OCI-LY3 (cell line): ENCODE measurements at regions not wholly inside any gene's neighbourhood (a gene's known extent, or its start where the extent isn't known, plus 50 kb on each side); places are given as distances from the start of the nearest gene placed in this dataset.

ENCODE experiments used
- H2AFZ ChIP-seq: fragments of 200-600, 300-600 bp; shearing (Covaris generic); 2 replicates; pipeline ENCODE4 v1.6.0; 2014; ENCODE audit warnings: antibody characterized with exemption, low read depth, low read length
- H3K27ac ChIP-seq: fragments of 200-600, 300-600 bp; sonication (generic); 2 replicates; pipeline ENCODE4 v1.5.1; 2014; ENCODE audit warnings: mild to moderate bottlenecking, low read length, moderate library complexity, mixed read lengths
- H3K27me3 ChIP-seq: fragments of 200-600, 300-600 bp; sonication (generic); 2 replicates; pipeline ENCODE4 v1.6.1; 2014; ENCODE audit warnings: low read depth, low read length, mixed read lengths
- H3K36me3 ChIP-seq: fragments of 200-600, 300-600 bp; sonication (generic); replicated peaks from 2 replicates; pipeline ENCODE3; 2014; ENCODE audit warnings: low read depth, low read length, mixed read lengths
- H3K4me1 ChIP-seq: fragments of 300-600, 200-600 bp; sonication (generic); 2 replicates; pipeline ENCODE4 v1.6.1; 2014; ENCODE audit warnings: low read length, mixed read lengths
- H3K4me2 ChIP-seq: fragments of 200-600, 300-600 bp; sonication (generic); 2 replicates; pipeline ENCODE4 v1.6.1; 2014; ENCODE audit warnings: low read length, mixed read lengths
- H3K4me3 ChIP-seq: fragments of 300-600, 200-600 bp; sonication (generic); 2 replicates; pipeline ENCODE4 v1.5.1; 2014; ENCODE audit warnings: antibody characterized with exemption, mild to moderate bottlenecking, low read length, moderate library complexity
- H3K79me2 ChIP-seq: fragments of 300-600, 200-600 bp; shearing (Covaris generic); 2 replicates; pipeline ENCODE4 v1.6.1; 2014; ENCODE audit warnings: mild to moderate bottlenecking, low read length, mixed read lengths
- H3K9ac ChIP-seq: fragments of 300-600, 200-600 bp; shearing (Covaris generic); 2 replicates; pipeline ENCODE4 v1.6.0; 2014; ENCODE audit warnings: mild to moderate bottlenecking, low read length, moderate library complexity
- H3K9me3 ChIP-seq: fragments of 200-600, 300-600 bp; shearing (Covaris generic); 2 replicates; pipeline ENCODE4 v1.6.1; 2014; ENCODE audit warnings: low read length, mixed read lengths; ENCODE audit not compliant: insufficient read depth
- H4K20me1 ChIP-seq: fragments of 200-600, 300-600 bp; sonication (generic); 2 replicates; pipeline ENCODE4 v1.6.1; 2016; ENCODE audit warnings: low read length, mixed read lengths; ENCODE audit not compliant: insufficient read depth
- EZH2phosphoT487 ChIP-seq: fragments of 200-600 bp; shearing (Covaris generic); IDR thresholded peaks from 2 replicates; pipeline ENCODE4 v1.6.1; 2018; ENCODE audit warnings: antibody characterized with exemption, mixed run types, low read depth
- TF ChIP-seq, protein P1 (sequence below): fragments of 200-600, 300-600 bp; sonication (generic); IDR thresholded peaks from 2 replicates; pipeline ENCODE4 v1.5.1; 2014; ENCODE audit warnings: antibody characterized with exemption, low read length, low read depth

GRCh38 chr18:72122103-72122502 is 422.0 kb downstream of the CBLN2 start:
- Histone ChIP-seq H3K27me3 (no peaks in the 10 kb centered on the region), H3K4me1 (no peaks in the 10 kb centered on the region), H3K9me3 (no peaks in the 10 kb centered on the region), H2AFZ (no peak overlapping the region), H3K36me3 (no peaks in the 10 kb centered on the region), H3K9ac (no peak overlapping the region), H3K79me2 (no peaks in the 10 kb centered on the region), H3K27ac (no peak overlapping the region), H4K20me1 (no peaks in the 10 kb centered on the region), H3K4me3 (no peak overlapping the region), H3K4me2 (no peak overlapping the region)
- no peak for TF ChIP-seq EZH2phosphoT487
- TF ChIP-seq, protein P1, sequence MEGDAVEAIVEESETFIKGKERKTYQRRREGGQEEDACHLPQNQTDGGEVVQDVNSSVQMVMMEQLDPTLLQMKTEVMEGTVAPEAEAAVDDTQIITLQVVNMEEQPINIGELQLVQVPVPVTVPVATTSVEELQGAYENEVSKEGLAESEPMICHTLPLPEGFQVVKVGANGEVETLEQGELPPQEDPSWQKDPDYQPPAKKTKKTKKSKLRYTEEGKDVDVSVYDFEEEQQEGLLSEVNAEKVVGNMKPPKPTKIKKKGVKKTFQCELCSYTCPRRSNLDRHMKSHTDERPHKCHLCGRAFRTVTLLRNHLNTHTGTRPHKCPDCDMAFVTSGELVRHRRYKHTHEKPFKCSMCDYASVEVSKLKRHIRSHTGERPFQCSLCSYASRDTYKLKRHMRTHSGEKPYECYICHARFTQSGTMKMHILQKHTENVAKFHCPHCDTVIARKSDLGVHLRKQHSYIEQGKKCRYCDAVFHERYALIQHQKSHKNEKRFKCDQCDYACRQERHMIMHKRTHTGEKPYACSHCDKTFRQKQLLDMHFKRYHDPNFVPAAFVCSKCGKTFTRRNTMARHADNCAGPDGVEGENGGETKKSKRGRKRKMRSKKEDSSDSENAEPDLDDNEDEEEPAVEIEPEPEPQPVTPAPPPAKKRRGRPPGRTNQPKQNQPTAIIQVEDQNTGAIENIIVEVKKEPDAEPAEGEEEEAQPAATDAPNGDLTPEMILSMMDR, result no peak

GRCh38 chr18:72119082-72119481 is 425.1 kb downstream of the CBLN2 start:
- H4K20me1 ChIP-seq, result no peaks in the 10 kb centered on the region
- H3K27ac ChIP-seq, result no peak overlapping the region
- H3K36me3 ChIP-seq, result no peaks in the 10 kb centered on the region
- H3K4me3 ChIP-seq, result no peak overlapping the region
- no peak overlapping the region for H2AFZ ChIP-seq
- no peak overlapping the region for H3K9ac ChIP-seq
- no peak overlapping the region for H3K4me2 ChIP-seq
- H3K4me1 ChIP-seq, result no peaks in the 10 kb centered on the region
- TF ChIP-seq, protein P1, result no peak
- TF ChIP-seq EZH2phosphoT487, result no peak
- H3K79me2 ChIP-seq, result no peaks in the 10 kb centered on the region
- H3K27me3 ChIP-seq, result no peaks in the 10 kb centered on the region
- peaks cover 4% of the 10 kb centered on the region; the same call in 1 of the 2 replicates for H3K9me3 ChIP-seq

DNA sequence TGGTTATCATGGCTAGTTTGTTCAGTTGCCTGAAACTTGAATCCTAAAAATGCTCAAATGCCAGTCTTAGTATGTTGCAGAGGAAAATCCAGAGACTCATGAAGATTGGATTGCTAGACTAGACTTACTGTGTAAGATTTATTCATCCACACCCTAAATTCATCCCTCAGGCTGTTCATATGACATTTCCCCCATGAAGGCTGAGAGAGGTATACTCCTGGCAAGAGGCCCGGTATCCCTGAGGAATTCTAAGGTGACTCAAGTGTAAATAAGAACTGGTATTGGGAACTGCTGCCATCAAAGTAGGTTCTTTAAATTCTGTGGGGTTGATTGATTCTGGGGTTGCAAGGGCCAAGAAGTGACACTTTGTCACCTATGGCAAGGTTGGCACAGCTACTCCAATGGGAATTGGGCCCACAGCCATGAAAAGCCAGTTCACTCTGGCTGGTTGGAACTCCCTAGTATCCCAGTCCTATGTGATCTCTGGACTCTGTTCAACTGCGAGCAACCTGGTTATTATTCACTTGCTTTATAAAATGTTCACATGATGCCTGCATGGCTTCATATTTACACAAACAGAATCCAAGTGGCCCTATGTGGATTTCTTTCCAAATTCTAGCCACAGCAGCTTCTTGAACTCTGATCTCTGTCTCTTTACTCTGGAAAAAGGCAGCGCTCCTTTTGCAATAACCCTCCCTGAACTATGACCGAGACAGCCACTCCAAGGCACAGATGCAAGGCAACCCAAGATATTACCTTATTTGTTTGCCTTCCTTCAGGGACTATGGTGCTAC is 429.1 kb downstream of the CBLN2 start:
- TF ChIP-seq, protein P1, result no peak
- no peak for TF ChIP-seq EZH2phosphoT487

GRCh38 chr18:72107647-72108383 is 436.3 kb downstream of the CBLN2 start:
- Histone ChIP-seq H4K20me1 (no peaks in the 10 kb centered on the region), H3K79me2 (no peaks in the 10 kb centered on the region), H3K36me3 (no peaks in the 10 kb centered on the region), H3K27ac (no peak overlapping the region), H3K4me3 (no peak overlapping the region), H3K9ac (no peak overlapping the region), H2AFZ (no peak overlapping the region), H3K27me3 (no peaks in the 10 kb centered on the region), H3K4me1 (peaks cover 10% of the 10 kb centered on the region), H3K9me3 (0 out of 2 replicates have a peak, but pooled peaks cover 3% of the 10 kb centered on the region), H3K4me2 (no peak overlapping the region)
- TF ChIP-seq, protein P1, result no peak
- no peak for TF ChIP-seq EZH2phosphoT487

More for the DNA sequence above, 429.1 kb downstream of the CBLN2 start:
- Histone ChIP-seq H2AFZ (no peak overlapping the region), H3K27ac (no peak overlapping the region), H3K4me1 (no peaks in the 10 kb centered on the region), H3K4me3 (no peak overlapping the region), H3K4me2 (no peak overlapping the region), H3K9me3 (peaks cover 8% of the 10 kb centered on the region; the same call in 1 of the 2 replicates), H4K20me1 (no peaks in the 10 kb centered on the region), H3K9ac (no peak overlapping the region), H3K36me3 (no peaks in the 10 kb centered on the region), H3K27me3 (no peaks in the 10 kb centered on the region), H3K79me2 (no peaks in the 10 kb centered on the region)
